HG03469 (cell line): ENCODE measurements at regions not wholly inside any gene's neighbourhood (a gene's known extent, or its start where the extent isn't known, plus 50 kb on each side); places are given as distances from the start of the nearest gene placed in this dataset.

ENCODE experiments used
- ATAC-seq: cut with Tn5 transposase; IDR thresholded peaks from one replicate; pipeline ENCODE4 v1.9.1; 2021; ENCODE audit warnings: mild to moderate bottlenecking, moderate library complexity, moderate number of reproducible peaks; ENCODE audit not compliant: unreplicated experiment

DNA sequence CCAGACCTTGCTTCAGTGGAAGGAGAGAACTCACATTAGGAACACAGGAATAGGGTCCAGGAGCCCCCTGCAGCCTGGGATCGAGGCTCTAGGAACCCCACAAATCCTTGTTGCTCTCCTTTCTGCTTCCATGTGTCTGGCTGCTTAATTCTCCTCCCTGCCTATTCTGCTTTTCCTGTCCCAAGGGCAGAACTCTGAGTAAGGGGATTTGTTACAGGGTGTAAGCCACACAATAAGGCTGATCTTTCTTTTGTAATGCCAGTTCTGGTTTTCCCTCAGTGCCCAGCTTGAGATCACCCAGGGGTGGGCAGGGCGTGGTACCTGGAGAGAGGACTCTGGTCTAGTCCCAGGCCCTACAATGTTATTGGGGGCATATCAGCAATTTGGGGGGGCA, 119.6 kb upstream of the MGAT5 start:
- ATAC-seq = no peak

DNA sequence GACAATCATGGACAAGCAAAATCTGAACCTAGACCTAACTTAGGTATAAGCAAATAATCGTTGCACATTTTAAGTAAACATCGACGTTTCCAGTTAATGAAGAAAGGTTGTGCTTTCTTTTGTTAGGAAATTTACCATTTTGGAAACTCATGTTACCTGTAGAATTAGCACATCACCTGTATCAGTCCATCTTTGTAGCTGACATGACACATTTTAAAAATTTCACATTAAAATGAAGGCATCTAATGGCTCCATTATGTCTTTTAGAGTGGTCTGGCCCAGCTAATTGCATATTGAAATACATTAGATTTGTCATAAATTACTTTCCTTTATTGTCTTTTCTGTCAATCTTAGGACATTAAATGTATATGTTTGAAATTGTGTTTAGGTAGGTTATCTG, 119.0 kb upstream of the MGAT5 start:
- ATAC-seq = no peak

DNA sequence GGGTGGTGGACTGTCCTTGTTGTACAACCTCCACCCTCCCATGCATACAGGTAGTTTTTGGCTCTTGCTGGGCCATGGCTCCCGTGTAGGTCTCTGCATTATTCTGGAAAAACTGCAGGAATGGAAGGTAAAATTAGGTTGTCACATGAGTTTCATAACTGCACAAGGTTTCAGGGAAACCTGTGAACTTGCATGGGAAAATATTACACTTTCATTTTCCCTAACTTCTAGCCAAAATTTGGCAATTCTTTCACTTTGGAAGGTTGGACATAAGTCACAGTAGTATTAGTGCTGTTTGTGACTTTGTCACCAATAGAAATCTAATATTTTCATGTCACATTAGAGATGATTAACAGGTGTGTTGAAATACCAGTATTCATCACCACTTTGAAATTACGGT, 118.1 kb upstream of the MGAT5 start:
- no peak for ATAC-seq

DNA sequence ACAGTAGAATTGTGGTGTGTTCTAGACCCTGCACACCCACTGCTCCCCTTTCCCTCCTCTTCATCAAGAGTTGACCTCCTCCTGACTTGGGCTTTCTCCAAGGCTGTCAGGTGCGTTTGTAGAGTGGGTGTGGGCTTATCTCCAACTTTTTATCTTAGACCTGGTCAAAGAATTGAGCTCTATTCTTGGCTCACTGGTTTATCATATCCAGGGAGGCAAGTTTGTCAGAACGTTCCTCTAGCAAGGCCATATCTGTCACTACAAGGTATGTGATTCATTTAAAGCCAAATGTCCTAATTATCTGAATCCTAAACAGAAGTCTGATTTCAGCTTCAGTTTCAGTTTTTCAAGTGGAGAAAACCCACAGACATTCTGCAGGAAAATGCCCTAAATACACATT, 117.1 kb upstream of the MGAT5 start:
- no peak for ATAC-seq

DNA sequence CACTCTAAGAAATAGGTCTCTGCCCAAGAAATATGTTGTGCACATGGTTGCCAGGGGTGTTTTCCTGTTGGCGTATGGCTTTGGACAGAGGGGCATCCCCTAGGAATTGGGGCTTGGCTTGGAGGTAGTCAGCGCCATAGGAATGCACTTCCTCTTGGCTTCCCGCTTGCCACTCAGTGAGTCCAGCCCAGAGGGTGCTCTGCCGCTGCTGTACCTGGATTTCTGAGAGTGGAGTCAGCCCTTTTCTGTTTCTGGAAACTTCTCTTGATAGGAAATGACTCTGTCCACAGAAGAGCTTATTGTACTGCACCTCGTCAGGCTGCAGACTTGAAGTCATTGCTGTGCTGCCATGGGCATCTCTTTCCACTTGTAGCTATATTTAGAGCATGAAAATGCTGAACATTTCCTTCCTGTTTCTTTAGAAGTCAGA, 116.7 kb upstream of the MGAT5 start:
- no peak for ATAC-seq

DNA sequence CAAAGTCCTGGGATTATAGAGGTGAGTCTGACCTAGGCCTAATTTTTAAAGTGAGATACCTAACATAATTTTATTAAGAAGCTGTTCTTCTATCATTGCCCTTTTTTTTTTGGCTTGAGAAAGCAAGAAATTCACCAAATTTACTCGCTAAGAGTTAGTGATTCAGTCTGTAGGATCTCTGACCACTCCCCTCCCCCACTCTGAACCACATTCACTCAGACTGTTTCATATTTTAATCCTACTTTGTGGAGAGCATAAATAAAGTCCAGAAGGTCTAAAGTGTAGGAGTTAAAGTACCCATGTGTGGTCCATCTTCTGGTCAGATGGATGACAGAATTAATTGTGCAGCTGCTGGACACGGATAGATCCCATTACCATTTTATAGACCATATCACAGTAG, 115.8 kb upstream of the MGAT5 start:
- ATAC-seq = no peak

DNA sequence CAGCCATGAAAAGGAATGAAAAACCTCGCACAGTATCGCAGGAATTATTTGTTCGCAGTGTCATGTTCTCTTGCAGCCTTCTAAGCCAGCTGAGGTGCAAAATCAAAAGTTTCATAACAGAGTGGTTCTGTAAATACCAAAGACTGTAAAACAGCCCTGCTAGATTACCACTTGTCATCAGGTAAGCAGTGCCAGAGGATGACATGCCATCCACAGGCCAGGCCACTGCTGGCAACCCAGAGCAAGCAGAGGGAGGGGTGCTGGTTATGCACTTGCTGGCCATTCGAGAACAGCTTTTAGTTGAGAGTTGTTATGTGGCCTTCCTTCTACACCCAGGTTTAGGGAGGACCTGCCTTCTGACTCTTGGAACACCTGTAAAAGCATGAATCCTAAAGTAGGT, 114.3 kb upstream of the MGAT5 start:
- ATAC-seq = no peak

DNA sequence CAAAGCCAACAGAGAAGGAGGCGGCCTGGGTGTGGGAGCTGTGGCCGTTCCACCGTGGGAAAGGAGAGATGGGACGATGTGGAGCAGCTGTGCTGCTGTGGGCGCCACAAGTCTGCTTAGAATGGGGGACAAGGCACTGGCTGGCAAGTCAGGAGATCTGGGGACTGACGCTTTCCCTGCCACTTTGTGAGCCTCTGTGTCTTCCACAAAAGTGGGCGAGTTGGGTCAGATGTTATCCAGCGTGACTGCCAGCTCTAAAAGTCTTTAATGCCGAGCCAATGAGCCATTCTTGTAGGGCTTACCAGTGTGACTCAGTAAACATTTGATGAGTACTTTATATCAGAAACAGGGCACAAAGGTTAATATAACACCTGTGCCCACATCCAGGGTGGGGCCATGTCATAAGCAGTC, 113.6 kb upstream of the MGAT5 start:
- no peak for ATAC-seq

DNA sequence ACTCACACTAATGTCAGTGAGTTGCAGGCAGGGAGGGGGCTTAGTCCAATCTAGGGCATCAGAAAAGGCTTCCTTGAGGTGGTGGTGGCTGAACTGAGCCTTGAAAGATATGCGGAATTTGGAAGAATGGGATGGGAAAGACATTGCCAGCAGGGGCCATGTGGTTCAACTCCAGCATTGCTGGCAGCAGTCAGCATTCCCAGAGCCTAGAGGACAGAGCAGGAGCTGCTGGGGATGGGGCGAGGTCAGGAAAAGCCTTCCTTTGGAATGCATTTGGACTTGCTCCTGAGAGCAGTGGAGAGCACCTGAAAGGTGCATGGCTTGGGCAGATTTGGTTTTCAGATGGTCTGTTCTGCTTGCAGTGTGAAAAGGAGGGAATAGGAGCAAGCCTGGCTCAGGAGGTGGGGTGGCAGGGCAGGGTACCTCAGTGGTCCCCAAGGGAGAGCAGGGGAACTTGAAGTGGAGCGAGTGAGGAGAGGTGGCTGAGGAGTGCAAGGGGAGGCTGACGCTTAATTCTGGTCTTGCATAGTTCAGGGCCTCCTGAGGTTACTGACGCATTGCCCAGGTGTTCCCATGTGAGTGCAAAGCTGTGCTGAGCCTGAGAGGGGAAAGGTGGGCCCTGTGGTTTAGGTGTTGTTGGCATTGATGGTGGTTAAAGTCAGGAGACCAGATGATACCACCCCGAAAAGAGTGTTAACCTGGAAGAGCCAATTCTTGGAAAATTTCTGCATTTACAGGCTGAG, 112.1 kb upstream of the MGAT5 start:
- no peak for ATAC-seq

DNA sequence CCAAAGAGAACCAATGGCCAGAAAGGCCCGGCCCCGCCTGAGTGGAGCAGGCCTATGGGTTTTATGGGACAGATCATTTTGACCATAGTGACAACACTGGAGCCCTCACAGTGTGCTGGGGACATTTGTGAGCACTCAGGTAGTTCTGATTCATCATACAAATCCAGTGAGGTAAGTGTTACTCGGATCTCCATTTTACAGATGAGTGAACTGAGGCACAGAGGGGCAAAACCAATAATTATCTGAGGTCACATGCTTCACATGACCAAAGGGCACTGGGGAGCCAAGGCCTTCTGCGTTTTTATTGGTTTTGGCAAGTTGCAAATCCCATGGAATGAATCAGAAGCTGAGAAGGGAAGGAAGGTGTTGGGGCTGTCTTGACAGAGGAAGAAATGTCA, 111.5 kb upstream of the MGAT5 start:
- no peak for ATAC-seq

DNA sequence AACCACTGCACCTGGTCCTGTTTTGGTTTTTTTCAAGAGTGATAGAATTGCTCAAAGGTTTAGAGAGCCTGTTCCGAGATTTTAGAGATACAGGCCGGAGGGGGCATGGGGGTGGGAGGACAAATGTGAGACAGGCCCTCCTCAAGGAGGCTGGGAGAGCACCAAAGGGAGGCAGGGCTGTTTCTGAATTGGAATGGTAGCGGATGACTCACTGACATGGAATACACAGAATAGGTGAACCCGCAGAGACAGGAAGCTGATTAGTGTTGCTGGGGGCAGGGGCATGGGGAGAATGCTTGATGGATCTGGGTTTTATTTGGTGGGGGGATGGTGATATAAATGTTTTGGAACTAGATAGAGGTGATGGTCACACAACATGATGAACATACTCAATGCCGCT, 111.0 kb upstream of the MGAT5 start:
- no peak for ATAC-seq

DNA sequence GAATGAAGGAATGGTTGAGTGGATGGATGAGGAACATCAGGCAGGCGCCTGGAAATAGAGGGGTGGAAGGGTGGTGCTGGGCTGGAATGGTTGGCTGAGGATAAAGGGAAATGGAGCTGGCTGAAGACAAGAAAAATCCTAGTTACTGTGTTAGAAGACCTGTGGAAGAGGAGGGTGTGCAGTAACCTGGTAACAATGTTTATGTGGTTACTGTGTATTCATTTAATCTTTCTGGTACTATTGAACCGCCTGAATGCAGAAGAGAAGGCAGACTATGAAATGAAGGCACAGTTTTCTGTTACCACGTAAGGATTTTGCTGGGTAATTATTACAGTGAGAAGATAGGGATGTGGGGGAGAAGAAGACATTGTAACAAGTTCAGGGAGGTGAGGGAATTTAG, 110.3 kb upstream of the MGAT5 start:
- no peak for ATAC-seq

DNA sequence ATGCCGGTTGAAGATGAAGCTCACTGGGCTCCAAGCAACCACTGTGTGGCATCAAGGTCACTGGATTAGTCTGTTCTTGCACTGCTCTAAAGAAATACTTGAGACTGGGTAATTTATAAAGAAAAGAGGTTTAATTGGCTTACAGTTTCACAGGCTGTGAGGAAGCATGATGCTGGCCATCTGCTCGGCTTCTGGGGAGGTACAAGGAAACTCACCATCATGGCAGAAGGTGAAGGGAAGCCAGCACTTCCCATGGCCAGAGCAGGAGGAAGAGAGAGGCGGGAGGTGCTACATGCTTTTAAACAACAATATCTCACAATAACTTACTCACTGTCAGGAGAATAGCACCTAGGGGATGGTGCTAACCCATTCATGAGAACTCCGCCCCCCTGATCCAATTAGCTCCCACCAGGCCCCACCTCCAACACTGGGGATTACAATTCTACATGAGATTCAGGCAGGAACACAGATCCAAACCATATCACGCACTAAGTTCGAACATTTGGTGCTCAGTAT, 109.7 kb upstream of the MGAT5 start:
- ATAC-seq = no peak

DNA sequence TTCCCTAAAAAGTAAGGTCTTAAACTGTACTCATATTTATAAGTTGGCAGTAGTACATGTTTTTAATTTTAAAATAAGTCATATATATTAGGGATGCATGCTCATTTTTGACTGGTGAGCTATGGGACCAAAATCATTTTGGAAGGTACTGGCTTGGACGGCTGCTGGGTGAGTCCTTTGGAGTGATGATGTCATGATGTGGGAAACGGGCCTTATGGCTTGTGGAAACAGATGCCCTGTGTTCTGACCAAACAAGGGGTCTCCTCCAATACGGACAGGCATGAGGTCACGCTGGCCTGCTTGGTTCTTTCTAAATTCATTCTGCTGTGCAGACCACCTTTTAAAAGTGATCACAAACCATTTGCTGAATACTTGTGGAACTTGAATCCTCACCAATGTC, 109.2 kb upstream of the MGAT5 start:
- ATAC-seq = no peak

DNA sequence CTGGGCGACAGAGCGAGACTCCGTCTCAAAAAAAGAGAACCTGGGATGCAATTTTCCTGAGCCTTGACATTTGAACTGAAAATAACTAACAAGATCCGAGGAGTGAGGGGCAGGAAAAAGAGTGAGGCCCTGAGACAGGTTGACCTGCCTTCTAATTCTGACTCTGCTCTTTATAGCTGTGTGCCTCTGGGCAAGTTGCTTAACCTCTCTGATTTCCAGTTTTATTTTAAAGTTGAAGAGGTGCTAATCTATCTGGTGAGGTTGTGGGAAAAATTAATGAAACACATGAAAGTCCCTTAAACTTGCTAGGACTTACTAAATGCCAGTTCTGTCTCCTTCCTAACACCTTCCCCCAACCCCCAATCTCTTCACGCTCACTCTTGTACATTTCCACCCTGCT, 108.4 kb upstream of the MGAT5 start:
- no peak for ATAC-seq

DNA sequence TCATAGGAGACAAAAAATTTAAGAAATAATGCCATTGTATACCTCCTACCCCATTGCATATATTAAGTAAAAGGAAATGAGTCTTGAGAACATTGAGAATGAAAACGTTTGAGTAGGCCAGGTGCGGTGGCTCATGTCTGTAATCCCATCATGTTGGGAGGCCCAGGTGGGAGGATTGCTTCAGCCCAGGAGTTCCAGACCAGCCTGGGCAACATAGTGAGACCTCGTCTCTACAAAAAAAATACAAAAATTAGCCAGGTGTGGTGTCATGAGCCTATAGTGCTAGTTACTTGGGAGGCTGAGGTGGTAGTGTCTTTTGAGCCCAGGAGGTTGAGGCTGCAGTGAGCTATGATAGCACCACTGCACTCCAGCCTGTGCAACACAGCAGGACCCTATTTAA, 107.7 kb upstream of the MGAT5 start:
- no peak for ATAC-seq

DNA sequence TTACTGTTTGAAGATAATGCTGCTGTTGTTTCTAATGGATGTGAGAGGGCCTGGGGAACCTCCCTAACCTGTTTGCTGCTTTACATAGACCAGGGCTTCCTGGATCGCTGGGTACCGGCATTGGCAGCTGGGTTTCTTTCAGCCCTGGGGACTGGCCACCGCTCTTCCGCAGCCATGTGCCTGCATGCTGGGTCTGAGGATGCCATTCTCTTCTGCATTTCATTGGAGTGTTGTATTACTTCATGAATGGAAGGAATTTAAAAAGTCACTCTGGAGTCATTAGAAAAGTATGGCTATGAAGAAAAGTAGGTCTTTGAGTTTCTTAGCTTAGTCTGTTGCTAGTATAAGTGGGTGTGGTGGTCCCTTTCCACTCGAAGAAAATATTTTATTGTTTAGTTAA, 107.3 kb upstream of the MGAT5 start:
- no peak for ATAC-seq

DNA sequence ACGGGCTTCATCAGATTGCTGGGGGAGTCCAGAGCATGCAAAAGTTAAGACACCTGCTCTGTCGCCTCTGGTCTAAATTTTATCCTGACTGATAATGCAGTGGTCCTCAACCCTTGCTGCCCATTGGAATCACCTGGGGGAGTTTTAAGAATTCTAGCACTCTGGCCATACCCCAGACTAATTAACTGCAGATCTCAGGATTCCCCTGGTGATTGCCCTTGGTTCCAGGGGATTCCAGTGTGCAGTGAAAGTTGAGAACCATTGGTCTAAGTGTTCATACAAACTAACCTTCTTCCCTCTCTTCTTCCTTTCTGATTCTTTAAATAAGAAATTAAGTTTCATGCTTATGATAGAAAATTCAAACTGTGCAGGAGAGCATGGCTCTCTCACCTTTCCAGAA, 105.7 kb upstream of the MGAT5 start:
- ATAC-seq = no peak

DNA sequence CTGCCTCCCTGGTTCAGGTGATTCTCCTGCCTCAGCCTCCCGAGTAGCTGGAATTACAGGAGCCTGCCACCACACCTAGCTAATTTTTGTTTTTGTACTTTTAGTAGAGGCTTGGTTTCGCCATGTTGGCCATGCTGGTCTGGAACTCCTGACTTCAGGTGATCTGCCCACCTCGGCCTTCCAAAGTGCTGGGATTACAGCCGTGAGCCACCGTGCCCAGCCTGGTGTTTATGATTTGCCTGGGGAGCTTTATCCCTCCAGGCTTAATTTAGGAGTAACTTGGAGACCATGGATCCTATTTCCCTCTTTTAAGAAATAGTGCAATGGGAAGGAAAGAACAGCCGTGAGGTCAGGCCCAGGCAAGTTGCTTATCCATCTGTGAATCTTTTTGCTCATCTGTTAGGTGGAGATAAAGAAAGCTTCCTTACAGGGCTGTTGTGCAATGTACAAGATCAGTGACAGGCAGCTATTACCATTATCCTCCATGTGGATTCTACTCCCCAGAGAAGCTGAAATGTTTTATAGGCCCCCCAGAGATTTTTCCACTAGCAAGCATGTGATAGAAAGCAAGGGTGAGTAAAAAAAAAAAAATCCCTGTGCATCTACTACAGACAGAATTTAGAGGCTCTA, 104.9 kb upstream of the MGAT5 start:
- ATAC-seq = no peak

DNA sequence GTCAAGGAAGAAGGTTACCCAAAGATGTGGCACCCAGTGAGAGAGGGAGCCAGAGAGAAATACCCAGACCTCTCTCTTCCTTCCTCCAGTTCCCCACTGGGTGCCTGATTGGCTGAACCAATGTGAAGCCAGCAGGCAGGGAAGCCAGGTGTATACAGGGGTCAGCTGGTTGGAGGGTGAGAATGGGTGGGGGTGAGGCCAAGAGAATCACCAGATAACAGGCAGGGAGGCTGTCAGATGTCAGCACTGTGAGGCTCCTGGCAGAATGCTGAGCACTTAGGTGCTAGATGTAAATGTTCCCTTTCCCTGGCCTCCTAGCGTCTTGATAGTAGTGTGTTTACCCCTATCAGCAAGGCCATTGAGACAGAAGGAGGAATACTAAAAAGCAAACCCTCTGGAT, 104.0 kb upstream of the MGAT5 start:
- ATAC-seq = no peak

DNA sequence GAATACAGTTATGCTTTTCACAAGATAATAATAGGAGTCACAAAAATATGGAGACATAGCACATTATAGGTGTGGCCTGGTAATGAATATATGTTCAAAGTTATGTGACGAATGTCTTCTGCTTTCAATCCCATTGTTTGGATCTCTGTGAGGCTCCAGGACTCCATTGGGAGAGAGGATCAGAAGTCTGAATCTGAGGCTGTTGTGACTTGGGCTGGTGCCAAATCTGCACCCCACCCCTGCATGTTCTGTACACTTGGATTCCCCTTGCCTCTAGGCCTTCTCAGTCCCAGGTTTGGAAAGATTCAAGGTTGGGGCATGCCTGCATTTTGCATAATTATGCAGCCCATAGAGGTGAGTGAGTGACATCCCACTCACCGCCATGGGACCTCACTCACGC, 103.1 kb upstream of the MGAT5 start:
- ATAC-seq = no peak
